ENCODE measurements at regions not wholly inside any gene's neighbourhood (a gene's known extent, or its start where the extent isn't known, plus 50 kb on each side); places are given as distances from the start of the nearest gene placed in this dataset.

GRCh38 chr2:19689646-19690168 lies 212.1 kb downstream of the TTC32 start:
- no peak for DNase-seq (ENCODE audit: unreplicated experiment)
- Mint-ChIP-seq H3K4me3 (ENCODE audit: unreplicated experiment) (no peak overlapping the region), H3K27me3 (ENCODE audit: insufficient read depth, unreplicated experiment) (no peaks in the 10 kb centered on the region), H3K27ac (ENCODE audit: low read depth, unreplicated experiment) (no peak overlapping the region), H3K4me1 (ENCODE audit: insufficient read depth, unreplicated experiment) (peaks cover 5% of the 10 kb centered on the region), H3K36me3 (ENCODE audit: insufficient read depth, unreplicated experiment) (no peaks in the 10 kb centered on the region), H3K9me3 (ENCODE audit: unreplicated experiment) (no peaks in the 10 kb centered on the region)
- ChIA-PET POLR2A (no interaction called here), CTCF (no interaction called here)
- BruUV-seq (replicated peaks), result no TSS peak
- intact Hi-C loops (cut with micrococcal nuclease), result no loop called here
- no peak for TF ChIP-seq CTCF (IDR thresholded peaks at IDR 0.05; ENCODE audit: unreplicated experiment)

- no TSS peak for BruUV-seq (replicated peaks)
- POLR2A ChIA-PET, result no interaction called here
- Mint-ChIP-seq H3K27ac (ENCODE audit: low read depth, unreplicated experiment) (no peak overlapping the region), H3K27me3 (ENCODE audit: insufficient read depth, unreplicated experiment) (no peaks in the 10 kb centered on the region), H3K4me3 (ENCODE audit: unreplicated experiment) (no peak overlapping the region), H3K4me1 (ENCODE audit: insufficient read depth, unreplicated experiment) (peaks cover 5% of the 10 kb centered on the region), H3K9me3 (ENCODE audit: unreplicated experiment) (no peaks in the 10 kb centered on the region), H3K36me3 (ENCODE audit: insufficient read depth, unreplicated experiment) (no peaks in the 10 kb centered on the region)
- no peak for DNase-seq (ENCODE audit: unreplicated experiment)
- no peak for TF ChIP-seq CTCF (IDR thresholded peaks at IDR 0.05; ENCODE audit: unreplicated experiment)
- CTCF ChIA-PET, result interaction anchor here (0.6 kb wide), 3 partner anchors 175 to 316 kb away, joined by 3 to 6 read pairs (median 3); no protein-coding TSS in a partner anchor
- intact Hi-C loops (cut with micrococcal nuclease), result no loop called here
Measured at GRCh38 chr2:19688059-19688458, 213.7 kb downstream of the TTC32 start.

GRCh38 chr2:19687017-19687659 lies 214.6 kb downstream of the TTC32 start:
- H3K4me1 Mint-ChIP-seq (ENCODE audit: insufficient read depth, unreplicated experiment), result peaks cover 5% of the 10 kb centered on the region
- H3K4me3 Mint-ChIP-seq (ENCODE audit: unreplicated experiment), result no peak overlapping the region
- no TSS peak for BruUV-seq (replicated peaks)
- TF ChIP-seq CTCF (IDR thresholded peaks at IDR 0.05; ENCODE audit: unreplicated experiment), result no peak
- ChIA-PET POLR2A (no interaction called here), CTCF (interaction anchor here (0.6 kb wide), 1 partner anchor 493 kb away, joined by 3 read pairs; no protein-coding TSS in a partner anchor)
- H3K36me3 Mint-ChIP-seq (ENCODE audit: insufficient read depth, unreplicated experiment), result no peaks in the 10 kb centered on the region
- intact Hi-C loops (cut with micrococcal nuclease), result no loop called here
- H3K9me3 Mint-ChIP-seq (ENCODE audit: unreplicated experiment), result no peaks in the 10 kb centered on the region
- H3K27me3 Mint-ChIP-seq (ENCODE audit: insufficient read depth, unreplicated experiment), result no peaks in the 10 kb centered on the region
- H3K27ac Mint-ChIP-seq (ENCODE audit: low read depth, unreplicated experiment), result no peak overlapping the region
- DNase-seq (ENCODE audit: unreplicated experiment), result no peak

GRCh38 chr2:19686439-19686838 lies 215.3 kb downstream of the TTC32 start:
- DNase-seq (ENCODE audit: unreplicated experiment), result no peak
- ChIA-PET CTCF (interaction anchor here (0.6 to 0.9 kb wide), 3 partner anchors 12 to 493 kb away, joined by 3 read pairs; no protein-coding TSS in a partner anchor), POLR2A (interaction anchor here (0.6 kb wide), 1 partner anchor 24 kb away, joined by 3 read pairs; no protein-coding TSS in a partner anchor)
- H3K4me3 Mint-ChIP-seq (ENCODE audit: unreplicated experiment), result no peak overlapping the region
- TF ChIP-seq CTCF (IDR thresholded peaks at IDR 0.05; ENCODE audit: unreplicated experiment), result no peak
- no TSS peak for BruUV-seq (replicated peaks)
- intact Hi-C loops (cut with micrococcal nuclease), result no loop called here
- no peaks in the 10 kb centered on the region for H3K27me3 Mint-ChIP-seq (ENCODE audit: insufficient read depth, unreplicated experiment)
- no peaks in the 10 kb centered on the region for H3K36me3 Mint-ChIP-seq (ENCODE audit: insufficient read depth, unreplicated experiment)
- H3K9me3 Mint-ChIP-seq (ENCODE audit: unreplicated experiment), result no peaks in the 10 kb centered on the region
- peaks cover 5% of the 10 kb centered on the region for H3K4me1 Mint-ChIP-seq (ENCODE audit: insufficient read depth, unreplicated experiment)
- no peak overlapping the region for H3K27ac Mint-ChIP-seq (ENCODE audit: low read depth, unreplicated experiment)
